Panc1 (cell line): ENCODE measurements at regions not wholly inside any gene's neighbourhood (a gene's known extent, or its start where the extent isn't known, plus 50 kb on each side); places are given as distances from the start of the nearest gene placed in this dataset.

Experiments
- CTCF ChIP-seq: fragments of 450-650 bp; IDR thresholded peaks from 2 replicates; pipeline ENCODE4 v1.5.1; 2017; ENCODE audit warnings: mild to moderate bottlenecking
- POLR2AphosphoS5 ChIP-seq: IDR thresholded peaks from 2 replicates; pipeline ENCODE4 v1.6.1; 2012; ENCODE audit warnings: mild to moderate bottlenecking, low read depth, low read length, moderate library complexity

GRCh38 chr9:108535526-108535925, 320.3 kb downstream of the ACTL7B start:
- TF ChIP-seq CTCF (peak; percentile 28), POLR2AphosphoS5 (no peak)
